GM06990 (cell line): ENCODE measurements at regions not wholly inside any gene's neighbourhood (a gene's known extent, or its start where the extent isn't known, plus 50 kb on each side); places are given as distances from the start of the nearest gene placed in this dataset.

Experiments used
- DNase-seq: peaks from one replicate; pipeline ENCODE4 v3.0.0-alpha.2; 2011; ENCODE audit not compliant: insufficient read length; ENCODE audit errors: extremely low read depth
- H3K27me3 ChIP-seq: replicated peaks from 2 replicates; pipeline ENCODE4 v1.6.0; 2011; ENCODE audit warnings: low read length; ENCODE audit not compliant: control insufficient read depth, insufficient read depth
- H3K36me3 ChIP-seq: 2 replicates; pipeline ENCODE4 v1.5.1; 2011; ENCODE audit warnings: low read length; ENCODE audit not compliant: control insufficient read depth, insufficient read depth
- H3K4me3 ChIP-seq: replicated peaks from 2 replicates; pipeline ENCODE4 v1.5.1; 2011; ENCODE audit warnings: low read depth, mild to moderate bottlenecking, control low read depth, low read length
- TF ChIP-seq, protein P1 (sequence below): IDR thresholded peaks from 2 replicates; pipeline ENCODE4 v1.5.1; 2011; ENCODE audit warnings: low read length, control low read depth, mild to moderate bottlenecking, inconsistent platforms; ENCODE audit not compliant: insufficient read depth, poor library complexity, severe bottlenecking

- no peak for DNase-seq
- Histone ChIP-seq H3K4me3 (no peak overlapping the region), H3K36me3 (no peaks in the 10 kb centered on the region), H3K27me3 (no peaks in the 10 kb centered on the region)
- TF ChIP-seq, protein P1, sequence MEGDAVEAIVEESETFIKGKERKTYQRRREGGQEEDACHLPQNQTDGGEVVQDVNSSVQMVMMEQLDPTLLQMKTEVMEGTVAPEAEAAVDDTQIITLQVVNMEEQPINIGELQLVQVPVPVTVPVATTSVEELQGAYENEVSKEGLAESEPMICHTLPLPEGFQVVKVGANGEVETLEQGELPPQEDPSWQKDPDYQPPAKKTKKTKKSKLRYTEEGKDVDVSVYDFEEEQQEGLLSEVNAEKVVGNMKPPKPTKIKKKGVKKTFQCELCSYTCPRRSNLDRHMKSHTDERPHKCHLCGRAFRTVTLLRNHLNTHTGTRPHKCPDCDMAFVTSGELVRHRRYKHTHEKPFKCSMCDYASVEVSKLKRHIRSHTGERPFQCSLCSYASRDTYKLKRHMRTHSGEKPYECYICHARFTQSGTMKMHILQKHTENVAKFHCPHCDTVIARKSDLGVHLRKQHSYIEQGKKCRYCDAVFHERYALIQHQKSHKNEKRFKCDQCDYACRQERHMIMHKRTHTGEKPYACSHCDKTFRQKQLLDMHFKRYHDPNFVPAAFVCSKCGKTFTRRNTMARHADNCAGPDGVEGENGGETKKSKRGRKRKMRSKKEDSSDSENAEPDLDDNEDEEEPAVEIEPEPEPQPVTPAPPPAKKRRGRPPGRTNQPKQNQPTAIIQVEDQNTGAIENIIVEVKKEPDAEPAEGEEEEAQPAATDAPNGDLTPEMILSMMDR, result no peak
Measured at GRCh38 chr6:14735956-14736486, 509.8 kb upstream of the JARID2 start.

DNA sequence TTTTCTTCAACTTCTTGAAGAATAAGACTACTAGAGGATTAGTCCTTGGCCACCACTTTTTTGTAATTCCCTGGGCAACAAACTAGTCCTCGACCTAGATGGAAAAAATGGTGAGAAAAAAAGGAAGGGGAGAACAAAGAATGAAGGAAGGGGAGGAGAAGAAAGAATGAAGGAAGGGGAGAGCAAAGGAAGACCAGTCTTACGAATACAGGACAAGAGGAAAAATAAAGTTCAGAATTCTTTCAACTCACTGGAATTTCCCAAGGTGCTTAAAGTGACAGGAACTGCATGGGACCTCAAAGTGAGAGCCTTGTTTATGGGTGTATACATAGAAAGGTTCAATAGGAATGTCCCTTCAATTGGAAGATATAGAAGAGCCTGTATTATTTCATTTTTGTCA lies 509.3 kb upstream of the JARID2 start:
- no peak for DNase-seq
- H3K4me3 ChIP-seq, result no peak overlapping the region
- H3K27me3 ChIP-seq, result no peaks in the 10 kb centered on the region
- TF ChIP-seq, protein P1, result no peak
- no peaks in the 10 kb centered on the region for H3K36me3 ChIP-seq

GRCh38 chr6:14738497-14738896 lies 507.4 kb upstream of the JARID2 start:
- no peak for DNase-seq
- Histone ChIP-seq H3K36me3 (no peaks in the 10 kb centered on the region), H3K4me3 (no peak overlapping the region), H3K27me3 (no peaks in the 10 kb centered on the region)
- TF ChIP-seq, protein P1, result no peak

- Histone ChIP-seq H3K4me3 (no peak overlapping the region), H3K36me3 (no peaks in the 10 kb centered on the region), H3K27me3 (no peaks in the 10 kb centered on the region)
- TF ChIP-seq, protein P1, result no peak
- no peak for DNase-seq
Measured at GRCh38 chr6:14738933-14739332, 506.9 kb upstream of the JARID2 start.

DNA sequence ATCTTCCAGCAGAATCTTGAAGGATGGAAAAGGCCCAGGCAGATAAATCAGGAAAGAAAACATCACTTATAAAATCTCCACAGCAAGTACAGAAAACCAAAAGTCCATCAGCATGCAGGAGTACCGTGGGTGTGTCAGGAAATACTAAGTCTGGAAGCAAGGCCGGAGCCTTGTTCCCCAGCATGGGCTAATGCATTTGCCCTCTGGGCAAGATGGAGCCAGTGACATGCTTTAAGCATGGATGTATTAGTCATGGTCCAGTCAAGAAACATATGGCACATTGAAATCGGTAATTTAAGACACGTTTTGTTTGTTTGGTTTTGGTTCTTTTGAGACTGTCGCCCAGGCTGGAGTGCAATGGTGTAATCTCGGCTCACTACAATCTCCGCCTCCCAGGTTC lies 506.0 kb upstream of the JARID2 start:
- TF ChIP-seq, protein P1, result no peak
- Histone ChIP-seq H3K27me3 (no peaks in the 10 kb centered on the region), H3K4me3 (no peak overlapping the region), H3K36me3 (no peaks in the 10 kb centered on the region)
- DNase-seq, result no peak

DNA sequence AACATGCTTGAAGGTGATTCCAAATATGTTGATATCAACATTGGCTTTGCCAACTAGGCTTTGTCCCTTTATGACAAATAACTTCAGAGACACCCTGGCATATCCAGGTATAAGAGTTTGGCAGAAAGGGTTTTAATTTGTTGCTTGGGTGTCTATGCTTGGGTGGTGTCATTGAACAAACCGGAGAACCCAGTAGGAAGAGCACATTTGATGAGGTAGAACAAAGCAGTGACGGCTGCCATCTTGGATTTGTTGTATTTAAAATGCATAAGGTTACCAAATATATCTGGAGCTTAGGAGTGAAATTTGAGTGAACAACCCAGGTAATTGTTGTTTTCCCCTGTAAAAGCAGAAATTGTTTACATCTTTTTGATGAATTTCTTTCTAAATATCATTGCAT lies 503.7 kb upstream of the JARID2 start:
- Histone ChIP-seq H3K27me3 (no peaks in the 10 kb centered on the region), H3K36me3 (no peaks in the 10 kb centered on the region), H3K4me3 (no peak overlapping the region)
- no peak for DNase-seq
- TF ChIP-seq, protein P1, result no peak
